GM18526 (cell line): ENCODE measurements at regions not wholly inside any gene's neighbourhood (a gene's known extent, or its start where the extent isn't known, plus 50 kb on each side); places are given as distances from the start of the nearest gene placed in this dataset.
A peak's percentile ranks its signal among the peaks of the same experiment; 100 is the strongest.

Source experiments
- POLR2A ChIP-seq: IDR thresholded peaks from 3 replicates; pipeline ENCODE4 v1.6.1; 2011; ENCODE audit not compliant: insufficient read length; ENCODE audit errors: extremely low read depth

- no peak for TF ChIP-seq POLR2A
Measured at GRCh38 chr14:55979096-55979495, 139.1 kb upstream of the PELI2 start.

GRCh38 chr14:55979781-55980180 is 138.4 kb upstream of the PELI2 start:
- TF ChIP-seq POLR2A: no peak

GRCh38 chr14:55980970-55981369 is 137.2 kb upstream of the PELI2 start:
- TF ChIP-seq POLR2A: no peak

GRCh38 chr14:55986069-55986468 is 132.1 kb upstream of the PELI2 start:
- no peak for TF ChIP-seq POLR2A

- TF ChIP-seq POLR2A: no peak
Measured at GRCh38 chr14:56000846-56001245, 117.4 kb upstream of the PELI2 start.

- TF ChIP-seq POLR2A: no peak
Measured at GRCh38 chr14:56002342-56002741, 115.9 kb upstream of the PELI2 start.

- TF ChIP-seq POLR2A: no peak
Measured at GRCh38 chr14:56002876-56003625, 115.2 kb upstream of the PELI2 start.

- no peak for TF ChIP-seq POLR2A
Measured at GRCh38 chr14:56004323-56004722, 113.9 kb upstream of the PELI2 start.

- TF ChIP-seq POLR2A: peak; percentile 23
Measured at GRCh38 chr14:56004786-56005185, 113.4 kb upstream of the PELI2 start.

- no peak for TF ChIP-seq POLR2A
Measured at GRCh38 chr14:56005191-56006053, 112.8 kb upstream of the PELI2 start.

- no peak for TF ChIP-seq POLR2A
Measured at GRCh38 chr14:56008150-56008549, 110.1 kb upstream of the PELI2 start.

- no peak for TF ChIP-seq POLR2A
Measured at GRCh38 chr14:56023661-56024081, 94.5 kb upstream of the PELI2 start.

- TF ChIP-seq POLR2A: no peak
Measured at GRCh38 chr14:56025191-56025590, 93.0 kb upstream of the PELI2 start.

GRCh38 chr14:56026506-56026905 is 91.7 kb upstream of the PELI2 start:
- no peak for TF ChIP-seq POLR2A

- no peak for TF ChIP-seq POLR2A
Measured at GRCh38 chr14:56027421-56027820, 90.8 kb upstream of the PELI2 start.

- no peak for TF ChIP-seq POLR2A
Measured at GRCh38 chr14:56027916-56028712, 90.1 kb upstream of the PELI2 start.

- no peak for TF ChIP-seq POLR2A
Measured at GRCh38 chr14:56036353-56036752, 81.9 kb upstream of the PELI2 start.
